Astrocyte (in vitro differentiated cells and primary cell): ENCODE measurements at regions not wholly inside any gene's neighbourhood (a gene's known extent, or its start where the extent isn't known, plus 50 kb on each side); places are given as distances from the start of the nearest gene placed in this dataset.

Source experiments
- DNase-seq: peaks from one replicate; pipeline ENCODE4 v3.0.0-alpha.2; 2010; ENCODE audit warnings: low read depth
- FAIRE-seq: peaks from 2 replicates; lab custom pipeline; 2011; peaks lifted over from hg19 to GRCh38; lab: Jason Lieb, UNC
- H2AFZ ChIP-seq: 2 replicates; pipeline ENCODE4 v1.6.0; 2012; ENCODE audit warnings: low read depth, low read length, inconsistent platforms
- H3K27ac ChIP-seq: 2 replicates; pipeline ENCODE4 v1.5.1; 2011; ENCODE audit warnings: low read depth, low read length, inconsistent platforms
- H3K27me3 ChIP-seq: 2 replicates; pipeline ENCODE4 v1.6.0; 2011; ENCODE audit warnings: low read length, inconsistent platforms; ENCODE audit not compliant: insufficient read depth
- H3K36me3 ChIP-seq: 2 replicates; pipeline ENCODE4 v1.5.1; 2011; ENCODE audit warnings: low read length, inconsistent platforms; ENCODE audit not compliant: insufficient read depth
- H3K4me1 ChIP-seq: 2 replicates; pipeline ENCODE4 v1.5.1; 2011; ENCODE audit warnings: low read length, inconsistent platforms; ENCODE audit not compliant: insufficient read depth
- H3K4me2 ChIP-seq: 2 replicates; pipeline ENCODE4 v1.6.0; 2012; ENCODE audit warnings: low read length, inconsistent platforms
- H3K4me3 ChIP-seq: 2 replicates; pipeline ENCODE4 v1.5.1; 2011; ENCODE audit warnings: low read depth, mild to moderate bottlenecking, low read length, inconsistent platforms; ENCODE audit not compliant: insufficient read depth
- H3K79me2 ChIP-seq: 2 replicates; pipeline ENCODE4 v1.6.0; 2012; ENCODE audit warnings: mild to moderate bottlenecking, low read length, inconsistent platforms; ENCODE audit not compliant: insufficient read depth
- H3K9ac ChIP-seq: 2 replicates; pipeline ENCODE4 v1.6.0; 2012; ENCODE audit warnings: mild to moderate bottlenecking, low read length, inconsistent platforms
- H3K9me3 ChIP-seq: 2 replicates; pipeline ENCODE4 v1.5.1; 2012; ENCODE audit warnings: low read depth, mild to moderate bottlenecking, low read length, inconsistent platforms; ENCODE audit not compliant: insufficient read depth
- H4K20me1 ChIP-seq: 2 replicates; pipeline ENCODE4 v1.6.0; 2012; ENCODE audit warnings: low read length, inconsistent platforms; ENCODE audit not compliant: insufficient read depth
- H3K27ac Mint-ChIP-seq: one replicate; pipeline ENCODE4 v1.8.0; 2021; ENCODE audit warnings: mild to moderate bottlenecking, mixed read lengths; ENCODE audit not compliant: unreplicated experiment
- H3K27me3 Mint-ChIP-seq: one replicate; pipeline ENCODE4 v1.8.0; 2021; ENCODE audit warnings: low read depth, mixed read lengths; ENCODE audit not compliant: unreplicated experiment
- H3K36me3 Mint-ChIP-seq: one replicate; pipeline ENCODE4 v1.8.0; 2021; ENCODE audit warnings: low read depth, mixed read lengths; ENCODE audit not compliant: unreplicated experiment
- H3K4me1 Mint-ChIP-seq: one replicate; pipeline ENCODE4 v1.8.0; 2021; ENCODE audit warnings: low read depth, mixed read lengths; ENCODE audit not compliant: unreplicated experiment
- H3K4me3 Mint-ChIP-seq: one replicate; pipeline ENCODE4 v1.8.0; 2021; ENCODE audit warnings: mild to moderate bottlenecking, moderate library complexity, mixed read lengths; ENCODE audit not compliant: unreplicated experiment
- H3K9me3 Mint-ChIP-seq: one replicate; pipeline ENCODE4 v1.8.0; 2021; ENCODE audit warnings: mild to moderate bottlenecking, mixed read lengths; ENCODE audit not compliant: unreplicated experiment
- CTCF ChIP-seq: IDR thresholded peaks from 2 replicates; pipeline ENCODE4 v1.5.1; 2011; ENCODE audit warnings: low read depth, mild to moderate bottlenecking, inconsistent platforms, low read length, moderate library complexity; ENCODE audit not compliant: insufficient read depth
- EZH2 ChIP-seq: IDR thresholded peaks from 2 replicates; pipeline ENCODE4 v1.6.1; 2012; ENCODE audit warnings: mild to moderate bottlenecking, low read length, inconsistent platforms; ENCODE audit not compliant: insufficient read depth

GRCh38 chr2:13240789-13241487 lies 524.2 kb downstream of the TRIB2 start:
- Histone ChIP-seq H3K4me2 (no peak overlapping the region), H2AFZ (no peak overlapping the region), H3K27ac (no peak overlapping the region), H3K36me3 (no peaks in the 10 kb centered on the region), H4K20me1 (no peaks in the 10 kb centered on the region), H3K9ac (no peak overlapping the region), H3K4me1 (no peaks in the 10 kb centered on the region), H3K27me3 (no peaks in the 10 kb centered on the region), H3K79me2 (no peaks in the 10 kb centered on the region), H3K4me3 (no peak overlapping the region), H3K9me3 (no peaks in the 10 kb centered on the region)
- H3K9me3 Mint-ChIP-seq, result no peaks in the 10 kb centered on the region
- no peak overlapping the region for H3K27ac Mint-ChIP-seq
- H3K27me3 Mint-ChIP-seq, result peaks cover 3% of the 10 kb centered on the region
- H3K36me3 Mint-ChIP-seq, result no peaks in the 10 kb centered on the region
- no peak for FAIRE-seq
- TF ChIP-seq CTCF, result no peak
- no peak for TF ChIP-seq EZH2
- no peaks in the 10 kb centered on the region for H3K4me1 Mint-ChIP-seq
- DNase-seq, result no peak
- H3K4me3 Mint-ChIP-seq, result no peak overlapping the region

- Histone ChIP-seq H3K27ac (no peak overlapping the region), H3K79me2 (no peaks in the 10 kb centered on the region), H3K9ac (no peak overlapping the region), H3K4me1 (no peaks in the 10 kb centered on the region), H3K9me3 (no peaks in the 10 kb centered on the region), H3K27me3 (no peaks in the 10 kb centered on the region), H3K4me3 (no peak overlapping the region), H2AFZ (no peak overlapping the region), H3K36me3 (no peaks in the 10 kb centered on the region), H3K4me2 (no peak overlapping the region), H4K20me1 (no peaks in the 10 kb centered on the region)
- no peak for DNase-seq
- H3K36me3 Mint-ChIP-seq, result no peaks in the 10 kb centered on the region
- no peak overlapping the region for H3K27ac Mint-ChIP-seq
- H3K4me3 Mint-ChIP-seq, result no peak overlapping the region
- no peaks in the 10 kb centered on the region for H3K27me3 Mint-ChIP-seq
- no peak for TF ChIP-seq CTCF
- TF ChIP-seq EZH2, result no peak
- H3K4me1 Mint-ChIP-seq, result no peaks in the 10 kb centered on the region
- H3K9me3 Mint-ChIP-seq, result no peaks in the 10 kb centered on the region
- FAIRE-seq, result no peak
Measured at GRCh38 chr2:13252615-13253014, 535.9 kb downstream of the TRIB2 start.

GRCh38 chr2:13255485-13255884 lies 538.7 kb downstream of the TRIB2 start:
- Histone ChIP-seq H3K4me1 (no peaks in the 10 kb centered on the region), H2AFZ (no peak overlapping the region), H4K20me1 (no peaks in the 10 kb centered on the region), H3K79me2 (no peaks in the 10 kb centered on the region), H3K9me3 (no peaks in the 10 kb centered on the region), H3K27me3 (no peaks in the 10 kb centered on the region), H3K4me3 (no peak overlapping the region), H3K27ac (no peak overlapping the region), H3K4me2 (no peak overlapping the region), H3K36me3 (no peaks in the 10 kb centered on the region), H3K9ac (no peak overlapping the region)
- no peak overlapping the region for H3K27ac Mint-ChIP-seq
- no peaks in the 10 kb centered on the region for H3K27me3 Mint-ChIP-seq
- TF ChIP-seq CTCF (no peak), EZH2 (no peak)
- H3K36me3 Mint-ChIP-seq, result no peaks in the 10 kb centered on the region
- no peak overlapping the region for H3K4me3 Mint-ChIP-seq
- no peak for FAIRE-seq
- H3K4me1 Mint-ChIP-seq, result no peaks in the 10 kb centered on the region
- no peak for DNase-seq
- no peaks in the 10 kb centered on the region for H3K9me3 Mint-ChIP-seq
